A673 (cell line): ENCODE measurements at regions not wholly inside any gene's neighbourhood (a gene's known extent, or its start where the extent isn't known, plus 50 kb on each side); places are given as distances from the start of the nearest gene placed in this dataset.

Experiments used
- BruUV-seq: library from RNA; stranded (reverse); fragments of 400-500 nt; replicated peaks from 2 replicates; lab custom pipeline; 2021; lab: Mats Ljungman, UMichigan
- CTCF ChIA-PET: fragments of 300-600 bp; sonication (Branson Sonifier 250); formaldehyde crosslinking; loops from one replicate; lab custom pipeline; 2022; ENCODE audit warnings: antibody characterized with exemption; lab: Charles Lee
- POLR2A ChIA-PET: fragments of 300-600 bp; sonication (Branson Sonifier 250); formaldehyde crosslinking; loops from one replicate; lab custom pipeline; 2022; ENCODE audit warnings: antibody characterized with exemption; ENCODE audit not compliant: low non-redundant PET; lab: Charles Lee
- DNase-seq: peaks from one replicate; pipeline ENCODE4 v3.0.0-alpha.2; 2015; ENCODE audit warnings: low spot score
- H3K27ac ChIP-seq: fragments of 200-600 bp; sonication (generic); 2 replicates; pipeline ENCODE4 v1.5.1; 2016; ENCODE audit warnings: mixed run types, low read depth, mild to moderate bottlenecking, mixed read lengths, antibody characterized with exemption, low read length; ENCODE audit not compliant: poor library complexity, severe bottlenecking
- H3K27me3 ChIP-seq: fragments of 200-600 bp; sonication (generic); replicated peaks from 2 replicates; pipeline ENCODE4 v1.6.1; 2017; ENCODE audit warnings: mixed run types, low read depth, mild to moderate bottlenecking, mixed read lengths, antibody characterized with exemption, low read length; ENCODE audit not compliant: insufficient read depth, poor library complexity
- H3K36me3 ChIP-seq: fragments of 200-600 bp; sonication (generic); 2 replicates; pipeline ENCODE4 v1.6.1; 2016; ENCODE audit warnings: mixed run types, mild to moderate bottlenecking, mixed read lengths, antibody characterized with exemption, low read length; ENCODE audit not compliant: insufficient read depth, poor library complexity, severe bottlenecking
- H3K4me1 ChIP-seq: fragments of 200-600 bp; sonication (generic); 2 replicates; pipeline ENCODE4 v1.6.1; 2017; ENCODE audit warnings: mixed run types, mild to moderate bottlenecking, mixed read lengths, antibody characterized with exemption, low read length; ENCODE audit not compliant: insufficient read depth, poor library complexity, severe bottlenecking
- H3K4me3 ChIP-seq: fragments of 200-600 bp; sonication (generic); 2 replicates; pipeline ENCODE4 v1.5.1; 2016; ENCODE audit warnings: low read depth, mixed run types, mild to moderate bottlenecking, mixed read lengths, low read length; ENCODE audit not compliant: poor library complexity, severe bottlenecking
- H3K9me3 ChIP-seq: fragments of 200-600 bp; sonication (generic); 2 replicates; pipeline ENCODE4 v1.6.1; 2016; ENCODE audit warnings: mixed run types, low read depth, mild to moderate bottlenecking, mixed read lengths, antibody characterized with exemption, low read length; ENCODE audit not compliant: poor library complexity, severe bottlenecking
- EZH2 ChIP-seq: fragments of 200-600 bp; sonication (generic); IDR thresholded peaks from 2 replicates; pipeline ENCODE4 v1.6.1; 2017; ENCODE audit warnings: borderline replicate concordance, low read depth, mild to moderate bottlenecking, mixed read lengths, antibody characterized with exemption, low read length; ENCODE audit not compliant: poor library complexity, severe bottlenecking
- intact Hi-C: fragments of 100-400 bp; cut with micrococcal nuclease; formaldehyde crosslinking; loops from one replicate; pipeline ENCODE4 v1.10.0; 2022; ENCODE audit not compliant: unreplicated experiment
- TF ChIP-seq, protein P1 (sequence below): fragments of 300-800, 200-600 bp; sonication (generic); conservative IDR thresholded peaks from 2 replicates; pipeline ENCODE4 v1.5.1; 2017; ENCODE audit warnings: low read depth, mild to moderate bottlenecking, antibody characterized with exemption, low read length, moderate library complexity, mixed read lengths

DNA sequence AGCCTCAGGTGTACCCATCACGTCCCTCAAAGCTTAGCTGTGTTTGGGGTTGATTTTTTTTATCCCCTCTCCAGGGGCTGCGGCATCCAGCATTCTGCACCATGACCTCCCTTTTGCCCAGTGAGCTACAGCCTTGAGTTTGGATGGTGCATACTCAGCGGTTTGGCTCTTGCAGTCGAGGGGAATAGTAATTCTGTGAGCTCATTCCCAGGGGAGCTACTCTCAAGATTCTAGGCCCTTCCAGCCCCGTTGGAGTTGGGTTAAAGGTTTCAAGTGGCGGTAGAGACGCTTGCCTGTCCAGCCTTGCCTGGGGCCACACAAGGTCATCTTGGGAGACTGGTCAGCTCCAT is 102.2 kb upstream of the SPRY4 start:
- CTCF ChIA-PET, result no interaction called here
- Histone ChIP-seq H3K27me3 (no peaks in the 10 kb centered on the region), H3K27ac (peak overlapping the region; percentile 79), H3K9me3 (no peaks in the 10 kb centered on the region), H3K36me3 (no peaks in the 10 kb centered on the region), H3K4me3 (no peak overlapping the region), H3K4me1 (peaks cover 55% of the 10 kb centered on the region)
- TF ChIP-seq, protein P1, sequence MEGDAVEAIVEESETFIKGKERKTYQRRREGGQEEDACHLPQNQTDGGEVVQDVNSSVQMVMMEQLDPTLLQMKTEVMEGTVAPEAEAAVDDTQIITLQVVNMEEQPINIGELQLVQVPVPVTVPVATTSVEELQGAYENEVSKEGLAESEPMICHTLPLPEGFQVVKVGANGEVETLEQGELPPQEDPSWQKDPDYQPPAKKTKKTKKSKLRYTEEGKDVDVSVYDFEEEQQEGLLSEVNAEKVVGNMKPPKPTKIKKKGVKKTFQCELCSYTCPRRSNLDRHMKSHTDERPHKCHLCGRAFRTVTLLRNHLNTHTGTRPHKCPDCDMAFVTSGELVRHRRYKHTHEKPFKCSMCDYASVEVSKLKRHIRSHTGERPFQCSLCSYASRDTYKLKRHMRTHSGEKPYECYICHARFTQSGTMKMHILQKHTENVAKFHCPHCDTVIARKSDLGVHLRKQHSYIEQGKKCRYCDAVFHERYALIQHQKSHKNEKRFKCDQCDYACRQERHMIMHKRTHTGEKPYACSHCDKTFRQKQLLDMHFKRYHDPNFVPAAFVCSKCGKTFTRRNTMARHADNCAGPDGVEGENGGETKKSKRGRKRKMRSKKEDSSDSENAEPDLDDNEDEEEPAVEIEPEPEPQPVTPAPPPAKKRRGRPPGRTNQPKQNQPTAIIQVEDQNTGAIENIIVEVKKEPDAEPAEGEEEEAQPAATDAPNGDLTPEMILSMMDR, result no peak
- TF ChIP-seq EZH2, result no peak
- intact Hi-C loops, result loop anchor here (2.0 kb wide), 1 partner anchor 70 kb away; no protein-coding TSS in a partner anchor
- POLR2A ChIA-PET, result no interaction called here
- BruUV-seq, result no TSS peak
- peak; percentile 75 for DNase-seq

- Histone ChIP-seq H3K9me3 (no peaks in the 10 kb centered on the region), H3K36me3 (no peaks in the 10 kb centered on the region), H3K27me3 (no peaks in the 10 kb centered on the region), H3K4me3 (peak overlapping the region; percentile 1), H3K27ac (peak overlapping the region; percentile 79), H3K4me1 (peaks cover 60% of the 10 kb centered on the region)
- intact Hi-C loops, result loop anchor here (2.0 kb wide), 1 partner anchor 70 kb away; no protein-coding TSS in a partner anchor
- no TSS peak for BruUV-seq
- ChIA-PET CTCF (interaction anchor here (1.0 kb wide), 1 partner anchor 109 kb away, joined by 7 read pairs; no protein-coding TSS in a partner anchor), POLR2A (no interaction called here)
- TF ChIP-seq, protein P1, result no peak
- no peak for TF ChIP-seq EZH2
- DNase-seq, result peak; percentile 93
These were observed 101.6 kb upstream of the SPRY4 start for GRCh38 chr5:142426129-142427014.

DNA sequence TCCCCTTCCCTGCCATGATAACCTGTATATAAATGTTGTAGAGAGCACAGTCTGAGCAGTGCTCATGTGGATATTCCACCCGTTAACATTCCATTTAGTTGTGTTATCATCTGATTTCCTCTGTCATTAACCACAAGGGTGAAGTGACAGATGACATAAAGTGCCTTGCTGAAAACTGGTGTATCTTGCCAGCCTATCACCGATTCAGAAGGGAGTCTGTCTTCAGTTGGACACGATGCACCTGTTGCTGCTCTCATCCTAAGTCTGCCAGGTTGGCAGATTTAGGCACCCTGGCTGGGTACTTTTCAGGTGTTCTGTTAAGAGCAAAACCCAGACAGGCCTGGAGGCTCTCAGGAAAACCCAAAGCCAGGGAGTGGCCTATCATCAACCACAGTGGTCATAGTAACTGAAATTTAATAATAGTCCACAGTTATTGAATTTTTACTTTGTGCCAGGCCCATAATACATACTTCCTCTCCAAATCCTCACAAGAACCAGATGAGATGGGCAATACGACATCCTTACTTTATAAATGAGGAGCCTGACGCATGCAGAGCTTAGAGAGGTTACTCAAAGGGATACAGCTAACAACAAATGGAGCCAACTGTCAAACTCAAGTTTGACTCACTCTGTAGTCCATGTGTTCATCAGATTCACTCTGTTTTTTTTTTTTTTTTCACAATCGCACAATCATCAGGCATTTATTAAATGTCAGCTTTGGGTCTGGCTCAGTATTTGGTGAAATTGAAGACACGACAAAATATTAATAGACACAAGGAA is 100.7 kb upstream of the SPRY4 start:
- Histone ChIP-seq H3K27ac (peak overlapping the region; percentile 79), H3K4me1 (peaks cover 69% of the 10 kb centered on the region), H3K4me3 (peak overlapping the region; percentile 1), H3K9me3 (no peaks in the 10 kb centered on the region), H3K27me3 (no peaks in the 10 kb centered on the region), H3K36me3 (no peaks in the 10 kb centered on the region)
- ChIA-PET POLR2A (no interaction called here), CTCF (interaction anchor here (1.0 kb wide), 1 partner anchor 108 kb away, joined by 7 read pairs; no protein-coding TSS in a partner anchor)
- DNase-seq, result no peak
- intact Hi-C loops, result loop anchor here (2.0 kb wide), 1 partner anchor 69 kb away; no protein-coding TSS in a partner anchor
- BruUV-seq, result no TSS peak
- TF ChIP-seq EZH2, result no peak
- TF ChIP-seq, protein P1, result no peak
